SK-N-SH (cell line): ENCODE measurements at regions not wholly inside any gene's neighbourhood (a gene's known extent, or its start where the extent isn't known, plus 50 kb on each side); places are given as distances from the start of the nearest gene placed in this dataset.

ENCODE experiments used
- CTCF ChIA-PET: fragments of 300-600, 350-600 bp; formaldehyde crosslinking; extraction: SDS; loops from one replicate; lab custom pipeline; 2021; lab: Yijun Ruan, JAX
- POLR2A ChIA-PET: fragments of 350-600 bp; sonication (Branson Sonifier 250); formaldehyde crosslinking; extraction: SDS; loops from one replicate; lab custom pipeline; 2020; ENCODE audit warnings: antibody characterized with exemption, inconsistent platforms; lab: Yijun Ruan, JAX
- DNase-seq: peaks from one replicate; pipeline ENCODE4 v3.0.0; 2012
- H2AFZ ChIP-seq: fragments of 200-600 bp; sonication (generic); 2 replicates; pipeline ENCODE4 v1.8.1; 2016; ENCODE audit warnings: antibody characterized with exemption, mild to moderate bottlenecking, low read depth
- H3F3A ChIP-seq: fragments of 200-600 bp; sonication (generic); replicated peaks from 2 replicates; pipeline ENCODE3; 2016; ENCODE audit warnings: antibody characterized with exemption, mild to moderate bottlenecking; ENCODE audit not compliant: insufficient read depth
- H3K27ac ChIP-seq, 2 experiments: fragments of 200-500 bp in 1 of 2; fragments of 200-600 bp in 1 of 2; sonication (Bioruptor generic) in 1 of 2; sonication (generic), shearing (Covaris generic) in 1 of 2; 2 replicates each; pipeline versions ENCODE4 v1.5.1 to v1.6.1; 2014 to 2016; ENCODE audit warnings: low read depth in 2 of 2, inconsistent platforms in 1 of 2, low read length in 1 of 2, mild to moderate bottlenecking in 1 of 2, mixed read lengths in 1 of 2
- H3K27me3 ChIP-seq: fragments of 200-600 bp; sonication (generic), shearing (Covaris generic); 2 replicates; pipeline ENCODE4 v1.6.1; 2016; ENCODE audit warnings: mixed run types; ENCODE audit not compliant: insufficient read depth
- H3K36me3 ChIP-seq, 2 experiments: fragments of 200-500 bp in 1 of 2; fragments of 200-600 bp in 1 of 2; sonication (Bioruptor generic) in 1 of 2; sonication (generic) in 1 of 2; replicated peaks in 1 of 2; 2 replicates each; pipeline versions ENCODE3 to v1.5.1; 2014 to 2016; ENCODE audit warnings: low read length in 1 of 2, mild to moderate bottlenecking in 1 of 2; ENCODE audit not compliant: insufficient read depth in 2 of 2, control insufficient read depth in 1 of 2
- H3K4me1 ChIP-seq, 2 experiments: fragments of 200-500 bp in 1 of 2; fragments of 200-600 bp in 1 of 2; sonication (Bioruptor generic) in 1 of 2; sonication (generic), shearing (Covaris generic) in 1 of 2; 2 replicates each; pipeline versions ENCODE4 v1.5.1 to v1.6.1; 2014 to 2016; ENCODE audit warnings: low read depth in 1 of 2, low read length in 1 of 2, mixed run types in 1 of 2; ENCODE audit not compliant: insufficient read depth in 2 of 2, control insufficient read depth in 1 of 2
- H3K4me2 ChIP-seq: fragments of 200-600 bp; sonication (generic), shearing (Covaris generic); 2 replicates; pipeline ENCODE4 v1.6.1; 2017; ENCODE audit warnings: mixed run types
- H3K4me3 ChIP-seq, 2 experiments: fragments of 200-500 bp in 1 of 2; fragments of 200-600 bp in 1 of 2; sonication (Bioruptor generic) in 1 of 2; sonication (generic), shearing (Covaris generic) in 1 of 2; 2 replicates each; pipeline versions ENCODE4 v1.5.1 to v1.8.1; 2014 to 2016; ENCODE audit warnings: low read depth in 2 of 2, inconsistent platforms in 1 of 2, low read length in 1 of 2, mild to moderate bottlenecking in 1 of 2, mixed read lengths in 1 of 2, moderate library complexity in 1 of 2
- H3K79me2 ChIP-seq: fragments of 200-600 bp; sonication (generic); 2 replicates; pipeline ENCODE4 v1.8.1; 2017; ENCODE audit warnings: mild to moderate bottlenecking; ENCODE audit not compliant: insufficient read depth
- H3K9ac ChIP-seq: fragments of 200-600 bp; sonication (generic); 2 replicates; pipeline ENCODE4 v1.6.1; 2017; ENCODE audit warnings: mixed run types
- H3K9me2 ChIP-seq: fragments of 200-600 bp; sonication (generic); 2 replicates; pipeline ENCODE4 v1.6.1; 2017; ENCODE audit warnings: mixed run types
- H3K9me3 ChIP-seq: fragments of 200-600 bp; sonication (generic); 2 replicates; pipeline ENCODE4 v1.6.1; 2017; ENCODE audit warnings: mixed run types, mild to moderate bottlenecking, moderate library complexity
- H4K20me1 ChIP-seq: fragments of 200-600 bp; sonication (generic); 2 replicates; pipeline ENCODE4 v1.6.1; 2017; ENCODE audit warnings: mild to moderate bottlenecking, mixed run types; ENCODE audit not compliant: insufficient read depth
- ELF1 ChIP-seq: IDR thresholded peaks from 2 replicates; pipeline ENCODE4 v1.4.0; 2012
- EZH2phosphoT487 ChIP-seq: fragments of 200-600 bp; sonication (generic); IDR thresholded peaks from 2 replicates; pipeline ENCODE4 v1.6.1; 2017; ENCODE audit warnings: low read depth, mixed run types, mild to moderate bottlenecking, antibody characterized with exemption, moderate library complexity, borderline replicate concordance
- FOXM1 ChIP-seq: IDR thresholded peaks from 2 replicates; pipeline ENCODE4 v1.4.0; 2012; ENCODE audit warnings: low read depth, mild to moderate bottlenecking
- GATA2 ChIP-seq: sonication (generic); formaldehyde crosslinking; IDR thresholded peaks from 2 replicates; pipeline ENCODE4 v1.5.0; 2020; ENCODE audit warnings: mild to moderate bottlenecking, missing genetic modification reagents
- IRF3 ChIP-seq: fragments of 150-350 bp; IDR thresholded peaks from 2 replicates; pipeline ENCODE4 v1.6.1; 2016; ENCODE audit warnings: mild to moderate bottlenecking, low read depth, low read length
- JUND ChIP-seq: IDR thresholded peaks from 2 replicates; pipeline ENCODE4 v1.4.0; 2012
- MAX ChIP-seq: IDR thresholded peaks from 2 replicates; pipeline ENCODE4 v1.4.0; 2012; ENCODE audit warnings: low read depth
- MXI1 ChIP-seq: IDR thresholded peaks from 2 replicates; pipeline ENCODE4 v1.6.1; 2012; ENCODE audit warnings: mild to moderate bottlenecking, low read depth, low read length, improper control_type of control experiment
- REST ChIP-seq: IDR thresholded peaks from 2 replicates; pipeline ENCODE4 v1.6.1; 2012; ENCODE audit warnings: mild to moderate bottlenecking, low read depth, low read length, moderate library complexity
- SIN3A ChIP-seq: IDR thresholded peaks from 2 replicates; pipeline ENCODE4 v1.6.1; 2012; ENCODE audit warnings: low read depth, mild to moderate bottlenecking, low read length, moderate library complexity, borderline replicate concordance
- TEAD4 ChIP-seq: IDR thresholded peaks from 2 replicates; pipeline ENCODE4 v1.4.0; 2012; ENCODE audit warnings: mild to moderate bottlenecking, borderline replicate concordance; ENCODE audit not compliant: insufficient read depth
- YY1 ChIP-seq: IDR thresholded peaks from 2 replicates; pipeline ENCODE4 v1.4.0; 2012; ENCODE audit warnings: low read depth, mild to moderate bottlenecking
- ZBTB33 ChIP-seq: IDR thresholded peaks from 2 replicates; pipeline ENCODE4 v1.4.0; 2012; ENCODE audit warnings: low read depth, borderline replicate concordance
- WGBS: methylation state at CpG from one replicate; pipeline ENCODE4 v1.1.6; 2017; ENCODE audit warnings: low lambda C conversion rate; 5-methylcytosine and 5-hydroxymethylcytosine counted together

- TF ChIP-seq ZBTB33: no peak
Observed at GRCh38 chr6:156131221-156131903, 645.8 kb upstream of the ARID1B start (continued).

- no peak for DNase-seq
- ChIA-PET CTCF (interaction anchor here (0.6 kb wide), 1 partner anchor 754 kb away, joined by 3 read pairs; no protein-coding TSS in a partner anchor), POLR2A (no interaction called here)
- Histone ChIP-seq H3K36me3 (no peaks in the 10 kb centered on the region), H3K27ac (no peak overlapping the region), H3K27me3 (no peaks in the 10 kb centered on the region), H3K4me1 (no peaks in the 10 kb centered on the region), H4K20me1 (no peaks in the 10 kb centered on the region), H3F3A (no peaks in the 10 kb centered on the region), H3K9me3 (no peaks in the 10 kb centered on the region), H3K9ac (no peak overlapping the region), H3K79me2 (no peaks in the 10 kb centered on the region), H3K4me2 (no peak overlapping the region), H3K4me3 (no peak overlapping the region), H2AFZ (no peak overlapping the region), H3K9me2 (no peaks in the 10 kb centered on the region)
- 54% methylated on average over 5 of the region's 5 CpGs for WGBS
- TF ChIP-seq IRF3 (no peak), TEAD4 (no peak), MXI1 (no peak), FOXM1 (no peak), YY1 (no peak), MAX (no peak), ELF1 (no peak), REST (no peak), EZH2phosphoT487 (no peak), GATA2 (CRISPR knock-in tag) (no peak), SIN3A (no peak), JUND (no peak)
Observed at GRCh38 chr6:156126535-156126934, 650.6 kb upstream of the ARID1B start.
